H1 (cell line): ENCODE measurements at regions not wholly inside any gene's neighbourhood (a gene's known extent, or its start where the extent isn't known, plus 50 kb on each side); places are given as distances from the start of the nearest gene placed in this dataset.

ENCODE experiments used
- CTCF ChIA-PET: fragments of 300-600 bp; sonication (Branson Sonifier 250); formaldehyde crosslinking; loops from one replicate; lab custom pipeline; 2021; ENCODE audit not compliant: partially characterized antibody; lab: Charles Lee
- POLR2A ChIA-PET: fragments of 300-600 bp; sonication (Branson Sonifier 250); formaldehyde crosslinking; loops from one replicate; lab custom pipeline; 2021; ENCODE audit warnings: inconsistent platforms; ENCODE audit not compliant: partially characterized antibody; lab: Charles Lee
- DNase-seq, 2 experiments: peaks; one replicate each; pipeline versions ENCODE4 v3.0.0 to v3.0.0-alpha.2; 2010 to 2022; ENCODE audit warnings: low spot score in 2 of 2, low read depth in 1 of 2, mixed read lengths in 1 of 2
- FAIRE-seq: peaks from 2 replicates; lab custom pipeline; 2011; peaks lifted over from hg19 to GRCh38; lab: Jason Lieb, UNC
- H2AFZ ChIP-seq: 2 replicates; pipeline ENCODE4 v1.8.1; 2012; ENCODE audit warnings: low read length, inconsistent platforms
- H2AK5ac ChIP-seq: 2 replicates; pipeline ENCODE4 v1.6.1; 2013; ENCODE audit warnings: low read depth, low read length
- H2BK120ac ChIP-seq: replicated peaks from 2 replicates; pipeline ENCODE3; 2013; ENCODE audit warnings: low read depth, low read length, inconsistent platforms
- H2BK12ac ChIP-seq: 2 replicates; pipeline ENCODE4 v1.6.1; 2013; ENCODE audit warnings: low read depth, low read length
- H2BK15ac ChIP-seq: 2 replicates; pipeline ENCODE4 v1.6.1; 2013; ENCODE audit warnings: low read length
- H2BK20ac ChIP-seq: 2 replicates; pipeline ENCODE4 v1.6.1; 2013; ENCODE audit warnings: low read length
- H2BK5ac ChIP-seq: 2 replicates; pipeline ENCODE4 v1.6.1; 2013; ENCODE audit warnings: low read depth, low read length
- H3K14ac ChIP-seq: 2 replicates; pipeline ENCODE4 v1.6.1; 2013; ENCODE audit warnings: inconsistent platforms; ENCODE audit not compliant: insufficient read length
- H3K18ac ChIP-seq: 2 replicates; pipeline ENCODE4 v1.6.1; 2013; ENCODE audit warnings: low read length; ENCODE audit errors: extremely low read depth
- H3K23ac ChIP-seq: 2 replicates; pipeline ENCODE4 v1.6.1; 2013; ENCODE audit warnings: inconsistent platforms; ENCODE audit not compliant: insufficient read length
- H3K23me2 ChIP-seq: 2 replicates; pipeline ENCODE4 v1.6.1; 2013; ENCODE audit warnings: low read depth, low read length
- H3K27ac ChIP-seq: 2 replicates; pipeline ENCODE4 v1.6.1; 2011; ENCODE audit warnings: low read depth, low read length, inconsistent platforms
- H3K27me3 ChIP-seq, 4 experiments: replicated peaks in 1 of 4; 1 replicate in 1 of 4; 2 replicates in 3 of 4; pipeline versions ENCODE4 v1.6.1 to v1.8.1; 2011 to 2013; ENCODE audit warnings: low read length in 3 of 4, mild to moderate bottlenecking in 3 of 4, inconsistent platforms in 2 of 4, mixed read lengths in 2 of 4, moderate library complexity in 1 of 4; ENCODE audit not compliant: control insufficient read depth in 3 of 4, insufficient read depth in 3 of 4; ENCODE audit errors: extremely low read depth in 1 of 4
- H3K36me3 ChIP-seq, 4 experiments: 2 replicates each; pipeline versions ENCODE4 v1.6.1 to v1.8.1; 2011 to 2013; ENCODE audit warnings: mild to moderate bottlenecking in 4 of 4, low read length in 3 of 4, moderate library complexity in 2 of 4, control low read depth in 1 of 4, inconsistent platforms in 1 of 4; ENCODE audit not compliant: insufficient read depth in 4 of 4, control insufficient read depth in 2 of 4
- H3K4ac ChIP-seq: replicated peaks from 2 replicates; pipeline ENCODE3; 2013; ENCODE audit warnings: low read length, low read depth, mixed read lengths, inconsistent platforms; ENCODE audit not compliant: insufficient read length
- H3K4me1 ChIP-seq, 4 experiments: replicated peaks in 1 of 4; 1 replicate in 1 of 4; 2 replicates in 3 of 4; pipeline versions ENCODE4 v1.6.1 to v1.8.1; 2011 to 2013; ENCODE audit warnings: low read length in 3 of 4, inconsistent platforms in 2 of 4, mixed read lengths in 1 of 4; ENCODE audit not compliant: insufficient read depth in 4 of 4, control insufficient read depth in 3 of 4
- H3K4me2 ChIP-seq, 2 experiments: 2 replicates each; pipeline versions ENCODE4 v1.6.1 to v1.8.1; 2011 to 2013; ENCODE audit warnings: low read depth in 2 of 2, low read length in 2 of 2, control low read depth in 1 of 2, inconsistent platforms in 1 of 2, mild to moderate bottlenecking in 1 of 2; ENCODE audit not compliant: insufficient read depth in 1 of 2
- H3K4me3 ChIP-seq, 4 experiments: fragments of 200-600, 300-600 bp in 1 of 4; sonication (generic), shearing (Covaris generic), sonication (Bioruptor Twin) in 1 of 4; 2 replicates each; pipeline versions ENCODE4 v1.5.1 to v1.8.1; 2011 to 2016; ENCODE audit warnings: low read length in 4 of 4, low read depth in 3 of 4, control low read depth in 2 of 4, inconsistent platforms in 2 of 4, mild to moderate bottlenecking in 2 of 4, mixed read lengths in 1 of 4, moderate library complexity in 1 of 4; ENCODE audit not compliant: insufficient read depth in 2 of 4; ENCODE audit errors: extremely low read depth in 1 of 4
- H3K56ac ChIP-seq: replicated peaks from 2 replicates; pipeline ENCODE3; 2013; ENCODE audit warnings: low read depth, mild to moderate bottlenecking, mixed read lengths, low read length, inconsistent platforms; ENCODE audit not compliant: insufficient read length
- H3K79me1 ChIP-seq: 2 replicates; pipeline ENCODE4 v1.6.1; 2013; ENCODE audit warnings: low read depth, low read length, control low read depth
- H3K79me2 ChIP-seq, 2 experiments: 2 replicates each; pipeline versions ENCODE4 v1.6.1 to v1.8.1; 2012 to 2013; ENCODE audit warnings: low read length in 2 of 2, mild to moderate bottlenecking in 2 of 2, inconsistent platforms in 1 of 2; ENCODE audit not compliant: insufficient read depth in 2 of 2, control insufficient read depth in 1 of 2
- H3K9ac ChIP-seq, 4 experiments: replicated peaks in 1 of 4; 1 replicate in 1 of 4; 2 replicates in 3 of 4; pipeline versions ENCODE4 v1.6.1 to v1.8.1; 2011 to 2013; ENCODE audit warnings: low read depth in 3 of 4, low read length in 3 of 4, control low read depth in 2 of 4, mild to moderate bottlenecking in 2 of 4, moderate library complexity in 2 of 4, inconsistent platforms in 1 of 4; ENCODE audit errors: extremely low read depth in 1 of 4
- H3K9me3 ChIP-seq, 2 experiments: 2 replicates each; pipeline versions ENCODE4 v1.6.1 to v1.8.1; 2012 to 2013; ENCODE audit warnings: mild to moderate bottlenecking in 2 of 2, moderate library complexity in 2 of 2, control low read depth in 1 of 2, inconsistent platforms in 1 of 2, low read depth in 1 of 2, low read length in 1 of 2, mixed read lengths in 1 of 2; ENCODE audit not compliant: insufficient read depth in 2 of 2
- H4K20me1 ChIP-seq, 2 experiments: replicated peaks in 1 of 2; 2 replicates each; pipeline versions ENCODE3 to v1.8.1; 2011 to 2013; ENCODE audit warnings: inconsistent platforms in 2 of 2, low read length in 2 of 2, mild to moderate bottlenecking in 1 of 2; ENCODE audit not compliant: insufficient read depth in 2 of 2, control insufficient read depth in 1 of 2
- H4K5ac ChIP-seq: 2 replicates; pipeline ENCODE4 v1.6.1; 2013; ENCODE audit warnings: low read length, low read depth, mixed read lengths, inconsistent platforms; ENCODE audit not compliant: insufficient read length
- H4K8ac ChIP-seq: 2 replicates; pipeline ENCODE4 v1.8.0; 2013; ENCODE audit warnings: mild to moderate bottlenecking, moderate library complexity, low read length, inconsistent platforms; ENCODE audit not compliant: insufficient read depth; ENCODE audit errors: extremely low read depth
- H4K91ac ChIP-seq: replicated peaks from 2 replicates; pipeline ENCODE3; 2013; ENCODE audit warnings: low read length, mixed read lengths, inconsistent platforms; ENCODE audit not compliant: insufficient read length
- BCL11A ChIP-seq, 2 experiments: IDR thresholded peaks; one replicate each; pipeline ENCODE4 v1.6.1; 2011; ENCODE audit warnings: low read depth in 2 of 2, low read length in 2 of 2, mild to moderate bottlenecking in 2 of 2
- BRCA1 ChIP-seq: IDR thresholded peaks from 2 replicates; pipeline ENCODE4 v1.6.1; 2012; ENCODE audit warnings: low read depth, low read length, improper control_type of control experiment
- CBX5 ChIP-seq: fragments of 300-800, 300-1000 bp; sonication (generic); IDR thresholded peaks from 2 replicates; pipeline ENCODE4 v1.7.1; 2016; ENCODE audit warnings: antibody characterized with exemption, low read length, low read depth
- CREB1 ChIP-seq: IDR thresholded peaks from 2 replicates; pipeline ENCODE4 v1.6.1; 2012; ENCODE audit warnings: inconsistent platforms
- EZH2 ChIP-seq: fragments of 200-600 bp; sonication (generic); IDR thresholded peaks from 2 replicates; pipeline ENCODE4 v1.7.1; 2012; ENCODE audit warnings: low read depth, mild to moderate bottlenecking, moderate library complexity, low read length, inconsistent platforms; ENCODE audit not compliant: severe bottlenecking
- GABPA ChIP-seq: IDR thresholded peaks from 2 replicates; pipeline ENCODE4 v1.6.1; 2011; ENCODE audit warnings: mild to moderate bottlenecking, low read length, moderate library complexity, borderline replicate concordance; ENCODE audit not compliant: insufficient read depth
- SAP30 ChIP-seq: fragments of 300-600 bp; sonication (generic); IDR thresholded peaks from 2 replicates; pipeline ENCODE4 v1.7.1; 2012; ENCODE audit warnings: low read length, moderate library complexity, mild to moderate bottlenecking, inconsistent platforms; ENCODE audit not compliant: insufficient read depth, insufficient replicate concordance
- SIN3A ChIP-seq, 2 experiments: IDR thresholded peaks in 1 of 2; conservative IDR thresholded peaks in 1 of 2; 2 replicates each; pipeline ENCODE4 v1.6.1; 2011 to 2012; ENCODE audit warnings: low read length in 2 of 2, improper control_type of control experiment in 1 of 2, low read depth in 1 of 2, mild to moderate bottlenecking in 1 of 2
- SP2 ChIP-seq: IDR thresholded peaks from 2 replicates; pipeline ENCODE4 v1.6.1; 2012; ENCODE audit warnings: mild to moderate bottlenecking, low read length, inconsistent platforms
- TCF12 ChIP-seq: IDR thresholded peaks from 2 replicates; pipeline ENCODE4 v1.6.1; 2011; ENCODE audit warnings: low read depth, mild to moderate bottlenecking, low read length
- TEAD4 ChIP-seq: IDR thresholded peaks from 2 replicates; pipeline ENCODE4 v1.6.1; 2012; ENCODE audit warnings: low read depth, low read length, inconsistent platforms, mixed read lengths
- WGBS, 2 experiments: shearing (Covaris generic) in 1 of 2; methylation state at CpG; one replicate each; pipeline versions ENCODE4 v1.1.6 to v1.1.7; 2013 to 2015; ENCODE audit warnings: low lambda C conversion rate in 2 of 2, mixed read lengths in 2 of 2, inconsistent platforms in 1 of 2, low coverage in 1 of 2, missing lambda C conversion rate in 1 of 2; ENCODE audit not compliant: insufficient replicate concordance in 2 of 2, insufficient coverage in 1 of 2, insufficient read length in 1 of 2; ENCODE audit errors: extremely low coverage in 1 of 2, missing lambda C conversion rate in 1 of 2; 5-methylcytosine and 5-hydroxymethylcytosine counted together
- TF ChIP-seq, protein P1 (sequence below): IDR thresholded peaks from 2 replicates; pipeline ENCODE4 v1.6.1; 2011; ENCODE audit warnings: low read depth, mild to moderate bottlenecking, low read length; ENCODE audit not compliant: insufficient read depth

DNA sequence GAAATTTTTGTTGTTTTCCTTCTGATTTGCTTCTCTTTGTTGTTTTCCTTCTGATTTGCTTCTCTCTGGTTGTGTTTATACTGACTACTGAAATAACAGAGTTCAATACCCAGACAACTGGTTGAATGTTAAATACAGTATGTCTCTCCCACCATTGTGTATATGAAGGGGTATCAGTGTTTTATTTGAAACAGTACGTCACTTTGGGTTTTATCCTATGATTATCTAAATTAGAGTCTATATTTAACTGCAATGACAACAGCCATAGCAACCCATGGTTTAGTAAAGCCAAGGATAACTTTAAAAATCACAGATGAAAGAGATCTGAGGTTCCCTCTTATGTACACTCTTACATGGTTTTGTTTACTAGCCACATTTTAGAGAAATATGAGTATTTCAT, 141.3 kb downstream of the GNAT3 start:
- Histone ChIP-seq H3K79me1 (no peaks in the 10 kb centered on the region), H3K56ac (no peak overlapping the region), H3K27ac (no peak overlapping the region), H2AFZ (no peak overlapping the region), H3K23ac (no peak overlapping the region)
- no peak for TF ChIP-seq GABPA
- no peak for TF ChIP-seq CREB1
- TF ChIP-seq CBX5: no peak
- no peak for TF ChIP-seq SIN3A (conservative IDR thresholded peaks at IDR 0.05 in 1 of 2, IDR thresholded peaks at IDR 0.05 in 1 of 2; ENCODE audit: low read depth in 1 of 2, low read length in 2 of 2)
- TF ChIP-seq TCF12: no peak
- no peak for TF ChIP-seq EZH2
- TF ChIP-seq, protein P1, sequence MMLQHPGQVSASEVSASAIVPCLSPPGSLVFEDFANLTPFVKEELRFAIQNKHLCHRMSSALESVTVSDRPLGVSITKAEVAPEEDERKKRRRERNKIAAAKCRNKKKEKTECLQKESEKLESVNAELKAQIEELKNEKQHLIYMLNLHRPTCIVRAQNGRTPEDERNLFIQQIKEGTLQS: no peak
- TF ChIP-seq SAP30: no peak
- TF ChIP-seq BCL11A (IDR thresholded peaks at IDR 0.05; ENCODE audit: low read depth in 2 of 2, low read length in 2 of 2): no peak
- no peak for TF ChIP-seq SP2
- no peak for TF ChIP-seq TEAD4
- no peak for TF ChIP-seq BRCA1
- TF ChIP-seq, all 59 proteins: peak for 0
- H3K4me2 ChIP-seq: no peak overlapping the region
- no peak overlapping the region for H4K91ac ChIP-seq
- WGBS, 2 experiments: 90% methylated on average over 1 of the region's 1 CpG; no CpG with 5 or more reads in 1 of the 2 experiments
- POLR2A ChIA-PET: no interaction called here
- no peak overlapping the region for H3K9ac ChIP-seq
- H4K5ac ChIP-seq: no peak overlapping the region
- CTCF ChIA-PET: no interaction called here
- no peak overlapping the region for H2BK5ac ChIP-seq
- H2AK5ac ChIP-seq: no peak overlapping the region
- H3K27me3 ChIP-seq: no peaks in the 10 kb centered on the region
- no peak overlapping the region for H3K18ac ChIP-seq
- H3K4ac ChIP-seq: no peak overlapping the region
- no peak overlapping the region for H3K14ac ChIP-seq
- no peak overlapping the region for H2BK15ac ChIP-seq
- H3K4me3 ChIP-seq: no peak overlapping the region
- FAIRE-seq (no peak), DNase-seq (no peak)
- H3K79me2 ChIP-seq: no peaks in the 10 kb centered on the region
- no peaks in the 10 kb centered on the region for H3K23me2 ChIP-seq
- H3K4me1 ChIP-seq: no peaks in the 10 kb centered on the region
- H4K8ac ChIP-seq: no peak overlapping the region
- H3K9me3 ChIP-seq: 0 out of 4 replicates have a peak, but pooled peaks cover 0 to 3% of the 10 kb centered on the region in 2 experiments
- H2BK12ac ChIP-seq: no peak overlapping the region
- no peaks in the 10 kb centered on the region for H3K36me3 ChIP-seq
- H2BK20ac ChIP-seq: no peak overlapping the region
- H2BK120ac ChIP-seq: no peak overlapping the region
- H4K20me1 ChIP-seq: no peaks in the 10 kb centered on the region
